Endothelial cell of umbilical vein (primary cell): ENCODE measurements at regions not wholly inside any gene's neighbourhood (a gene's known extent, or its start where the extent isn't known, plus 50 kb on each side); places are given as distances from the start of the nearest gene placed in this dataset.

Experiments
- BruUV-seq: library from RNA; stranded (reverse); fragments of 400-500 nt; replicated peaks from 2 replicates; lab custom pipeline; 2021; lab: Mats Ljungman, UMichigan
- CTCF ChIA-PET: fragments of 300-600, 350-600 bp; sonication (Branson Sonifier 250); formaldehyde crosslinking; loops from one replicate; lab custom pipeline; 2021; ENCODE audit warnings: antibody characterized with exemption, inconsistent platforms; lab: Charles Lee
- POLR2A ChIA-PET: fragments of 300-600, 350-600 bp; sonication (Branson Sonifier 250); formaldehyde crosslinking; loops from one replicate; lab custom pipeline; 2021; ENCODE audit warnings: antibody characterized with exemption, inconsistent platforms; lab: Charles Lee
- DNase-seq: peaks from one replicate; pipeline ENCODE4 v3.0.0-alpha.2; 2011; ENCODE audit warnings: low read depth, low spot score
- FAIRE-seq: peaks from 2 replicates; lab custom pipeline; 2011; peaks lifted over from hg19 to GRCh38; lab: Jason Lieb, UNC
- H2AFZ ChIP-seq: 2 replicates; pipeline ENCODE4 v1.6.0; 2012; ENCODE audit warnings: low read depth, low read length, control low read depth, inconsistent platforms
- H3K27ac ChIP-seq: 2 replicates; pipeline ENCODE4 v1.5.1; 2011; ENCODE audit warnings: low read depth, mild to moderate bottlenecking, control low read depth, low read length, moderate library complexity; ENCODE audit not compliant: insufficient read depth
- H3K27me3 ChIP-seq, 2 experiments: 2 replicates each; pipeline versions ENCODE4 v1.6.0 to v1.6.1; 2011; ENCODE audit warnings: low read length in 2 of 2, mixed read lengths in 1 of 2; ENCODE audit not compliant: control insufficient read depth in 2 of 2, insufficient read depth in 2 of 2
- H3K36me3 ChIP-seq, 2 experiments: 2 replicates in 1 of 2; 3 replicates in 1 of 2; pipeline ENCODE4 v1.5.1; 2011; ENCODE audit warnings: low read length in 2 of 2, mild to moderate bottlenecking in 1 of 2, moderate library complexity in 1 of 2; ENCODE audit not compliant: control insufficient read depth in 2 of 2, insufficient read depth in 2 of 2; ENCODE audit errors: extremely low read depth in 1 of 2
- H3K4me1 ChIP-seq: 3 replicates; pipeline ENCODE4 v1.5.1; 2011; ENCODE audit warnings: mild to moderate bottlenecking, low read length; ENCODE audit not compliant: control insufficient read depth, insufficient read depth; ENCODE audit errors: extremely low read depth
- H3K4me2 ChIP-seq: 2 replicates; pipeline ENCODE4 v1.6.1; 2011; ENCODE audit warnings: low read length, control low read depth, mixed read lengths; ENCODE audit not compliant: insufficient read depth
- H3K4me3 ChIP-seq, 3 experiments: fragments of 200-600 bp in 1 of 3; sonication (generic), shearing (Covaris generic) in 1 of 3; replicated peaks in 1 of 3; 2 replicates each; pipeline ENCODE4 v1.5.1; 2011 to 2016; ENCODE audit warnings: control low read depth in 3 of 3, low read length in 3 of 3, mild to moderate bottlenecking in 2 of 3, inconsistent platforms in 1 of 3, low read depth in 1 of 3, moderate library complexity in 1 of 3; ENCODE audit not compliant: insufficient read depth in 1 of 3
- H3K79me2 ChIP-seq: 2 replicates; pipeline ENCODE4 v1.6.0; 2012; ENCODE audit warnings: low read length, inconsistent platforms; ENCODE audit not compliant: control insufficient read depth, insufficient read depth
- H3K9ac ChIP-seq: replicated peaks from 2 replicates; pipeline ENCODE3; 2011; ENCODE audit warnings: low read length, control low read depth; ENCODE audit not compliant: insufficient read depth; ENCODE audit errors: extremely low read depth
- H3K9me1 ChIP-seq: replicated peaks from 3 replicates; pipeline ENCODE4 v1.6.0; 2011; ENCODE audit warnings: mild to moderate bottlenecking, low read length; ENCODE audit not compliant: control insufficient read depth, insufficient read depth; ENCODE audit errors: extremely low read depth
- H3K9me3 ChIP-seq: replicated peaks from 2 replicates; pipeline ENCODE4 v1.5.1; 2012; ENCODE audit warnings: low read length, inconsistent platforms; ENCODE audit not compliant: control insufficient read depth, insufficient read depth
- H4K20me1 ChIP-seq: replicated peaks from 2 replicates; pipeline ENCODE3; 2011; ENCODE audit warnings: mild to moderate bottlenecking, low read length; ENCODE audit not compliant: control insufficient read depth, insufficient read depth; ENCODE audit errors: extremely low read depth
- CTCF ChIP-seq, 2 donors: IDR thresholded peaks; 1 replicate in 1 of 2; 2 replicates in 1 of 2; pipeline ENCODE4 v1.5.1; 2011; ENCODE audit warnings: low read length in 2 of 2, mild to moderate bottlenecking in 2 of 2, moderate library complexity in 2 of 2, control low read depth in 1 of 2, inconsistent platforms in 1 of 2, low read depth in 1 of 2; ENCODE audit not compliant: insufficient read depth in 1 of 2; ENCODE audit errors: extremely low read depth in 1 of 2
- EZH2 ChIP-seq: IDR thresholded peaks from 2 replicates; pipeline ENCODE4 v1.6.1; 2012; ENCODE audit warnings: borderline replicate concordance, low read depth, mild to moderate bottlenecking, moderate library complexity, low read length, inconsistent platforms; ENCODE audit not compliant: severe bottlenecking
- FOS ChIP-seq: IDR thresholded peaks from 2 replicates; pipeline ENCODE4 v1.6.1; 2011; ENCODE audit warnings: mild to moderate bottlenecking, low read length, moderate library complexity, borderline replicate concordance; ENCODE audit not compliant: insufficient read depth
- GATA2 ChIP-seq: IDR thresholded peaks from 2 replicates; pipeline ENCODE4 v1.7.0; 2011; ENCODE audit warnings: low read depth, mild to moderate bottlenecking, moderate library complexity, mixed read lengths, low read length; ENCODE audit not compliant: insufficient read length, insufficient read depth
- JUN ChIP-seq: IDR thresholded peaks from 2 replicates; pipeline ENCODE4 v1.6.1; 2011; ENCODE audit warnings: borderline replicate concordance, low read depth; ENCODE audit not compliant: insufficient read length, insufficient read depth
- MAX ChIP-seq: IDR thresholded peaks from 2 replicates; pipeline ENCODE4 v1.6.1; 2011; ENCODE audit not compliant: insufficient read depth, insufficient read length
- MYC ChIP-seq: IDR thresholded peaks from one replicate; pipeline ENCODE4 v1.6.1; 2011; ENCODE audit warnings: mild to moderate bottlenecking, low read depth, low read length
- POLR2A ChIP-seq: IDR thresholded peaks from 2 replicates; pipeline ENCODE4 v1.6.1; 2012; ENCODE audit warnings: low read depth, mild to moderate bottlenecking, control low read depth, low read length
- POLR2AphosphoS5 ChIP-seq: IDR thresholded peaks from 2 replicates; pipeline ENCODE4 v1.6.1; 2012; ENCODE audit warnings: low read depth, mild to moderate bottlenecking, control low read depth, low read length, moderate library complexity; ENCODE audit not compliant: insufficient read depth
- dilution Hi-C: fragments of 300-500 bp; cut with MboI; formaldehyde crosslinking; loops from one replicate; pipeline ENCODE4 v1.15.0; 2019; ENCODE audit warnings: low sequenced_read_pairs; ENCODE audit not compliant: extremely low pct_ligation_motif_present
- intact Hi-C: fragments of 100-400 bp; cut with micrococcal nuclease; formaldehyde crosslinking; loops from one replicate; pipeline ENCODE4 v1.10.0; 2022

GRCh38 chr2:60604486-60605064 is 51.1 kb upstream of the BCL11A start:
- dilution Hi-C loops (no loop called here), intact Hi-C loops (no loop called here)
- Histone ChIP-seq H2AFZ (no peak overlapping the region), H3K4me3 (no peak overlapping the region), H3K27ac (no peak overlapping the region), H3K9ac (no peak overlapping the region), H3K36me3 (no peaks in the 10 kb centered on the region), H3K9me3 (no peaks in the 10 kb centered on the region), H3K9me1 (no peaks in the 10 kb centered on the region), H3K4me1 (no peaks in the 10 kb centered on the region), H3K4me2 (no peak overlapping the region), H3K79me2 (no peaks in the 10 kb centered on the region), H3K27me3 (peaks cover 0 to 2% of the 10 kb centered on the region in 2 experiments), H4K20me1 (no peaks in the 10 kb centered on the region)
- DNase-seq = no peak
- FAIRE-seq = no peak
- POLR2A ChIA-PET = no interaction called here
- CTCF ChIA-PET = no interaction called here
- no TSS peak for BruUV-seq
- TF ChIP-seq CTCF (IDR thresholded peaks at IDR 0.05; ENCODE audit: extremely low read depth in 1 of 2, insufficient read depth in 1 of 2, low read depth in 1 of 2, low read length in 2 of 2) = no peak
- no peak for TF ChIP-seq EZH2
- no peak for TF ChIP-seq FOS
- TF ChIP-seq POLR2AphosphoS5 = no peak
- TF ChIP-seq MYC = no peak
- no peak for TF ChIP-seq POLR2A
- no peak for TF ChIP-seq JUN
- TF ChIP-seq MAX = no peak
- no peak for TF ChIP-seq GATA2
